Fibroblast of skin of right quadriceps (primary cell): ENCODE measurements at regions not wholly inside any gene's neighbourhood (a gene's known extent, or its start where the extent isn't known, plus 50 kb on each side); places are given as distances from the start of the nearest gene placed in this dataset.
A peak's percentile ranks its signal among the peaks of the same experiment; 100 is the strongest.
"Not testable (repeated sequence)": the region's sequence is repeated elsewhere in the genome, so short reads cannot be mapped to it uniquely, and the experiment has no call there.

Experiments used
- DNase-seq: peaks from one replicate; pipeline ENCODE4 v3.0.0-alpha.2; 2013

DNA sequence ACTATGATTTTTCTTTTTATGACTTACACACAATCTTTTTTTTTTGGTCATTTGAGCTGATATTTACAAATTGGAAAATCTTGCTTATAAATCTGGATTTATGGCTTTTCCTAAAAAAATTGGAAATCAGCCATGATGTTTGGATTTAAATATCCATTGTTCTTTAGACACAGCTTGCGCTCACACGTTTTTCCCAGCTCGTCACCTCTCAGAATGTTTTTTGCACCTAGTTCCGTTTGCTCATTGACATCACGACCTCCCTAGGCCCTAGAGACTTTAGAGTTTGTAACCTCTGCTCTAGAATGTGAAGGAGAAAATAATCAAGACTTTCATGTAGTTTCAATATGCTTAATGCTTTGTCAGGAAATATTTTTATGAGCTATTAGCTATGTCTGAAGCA lies 930.5 kb downstream of the TLE4 start:
- DNase-seq: no peak

DNA sequence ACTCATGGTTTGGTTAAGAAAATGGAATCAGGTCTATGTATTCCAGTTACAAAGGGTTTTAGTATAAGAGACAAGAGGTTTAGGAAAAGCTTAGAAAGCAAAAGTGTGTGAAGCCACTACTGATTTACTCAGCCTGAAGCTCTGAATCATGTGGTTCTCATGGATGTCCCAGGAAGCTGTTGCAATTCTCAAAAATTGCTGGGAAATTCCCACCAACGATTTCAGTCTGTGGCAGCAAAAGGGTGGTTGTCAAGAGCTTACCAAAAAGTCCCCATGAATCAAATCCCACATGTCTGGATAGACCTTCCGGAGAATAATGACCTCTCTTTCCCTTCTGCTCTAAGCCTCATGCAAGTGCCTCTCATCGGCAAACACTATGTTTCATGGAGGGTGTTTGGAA lies 929.9 kb downstream of the TLE4 start:
- DNase-seq: peak; percentile 2

DNA sequence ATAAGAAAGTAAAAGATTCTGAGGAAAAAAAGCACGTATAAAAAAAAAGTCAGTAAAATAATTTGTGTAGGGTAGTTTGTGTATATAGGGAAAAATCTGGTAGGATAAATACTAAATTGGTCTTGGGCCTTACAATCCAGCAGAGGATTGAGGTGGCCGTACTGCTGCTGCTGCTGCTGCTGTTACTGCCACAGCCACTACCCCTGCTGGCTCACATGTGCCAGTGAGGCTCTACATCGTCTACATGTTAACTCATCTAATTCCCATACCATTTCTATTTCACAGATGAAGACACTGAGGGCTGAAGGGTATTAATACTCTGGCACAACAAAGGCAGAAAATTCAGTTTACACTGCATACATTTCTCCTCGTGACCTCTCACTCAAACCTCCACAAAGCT lies 928.5 kb downstream of the TLE4 start:
- no peak for DNase-seq

DNA sequence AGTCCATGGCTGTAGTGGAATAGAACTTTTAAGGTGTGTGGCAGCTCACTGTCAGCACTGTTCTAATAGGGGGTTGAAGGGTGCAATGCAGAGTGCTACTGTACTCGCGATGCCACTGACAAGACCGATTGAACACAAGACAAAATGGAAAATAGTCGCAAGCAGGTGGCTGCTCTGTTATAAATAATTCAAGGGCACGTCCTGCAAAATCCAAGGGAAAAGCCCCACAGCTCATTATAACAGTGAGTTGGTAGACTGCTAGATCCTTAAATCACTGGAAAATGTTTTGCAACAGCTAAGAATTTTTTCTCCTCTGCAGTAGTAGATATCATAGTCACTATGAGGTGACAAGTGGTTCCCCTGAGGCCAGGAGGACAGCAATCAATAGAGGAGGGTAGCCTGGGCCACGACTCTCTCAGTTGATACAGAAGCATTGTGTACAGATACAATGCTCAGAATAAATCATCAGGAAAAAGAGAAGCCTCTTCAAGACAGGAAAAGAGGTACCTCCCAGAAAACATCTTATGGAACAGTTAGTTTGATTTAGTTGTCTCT lies 926.3 kb downstream of the TLE4 start:
- no peak for DNase-seq

DNA sequence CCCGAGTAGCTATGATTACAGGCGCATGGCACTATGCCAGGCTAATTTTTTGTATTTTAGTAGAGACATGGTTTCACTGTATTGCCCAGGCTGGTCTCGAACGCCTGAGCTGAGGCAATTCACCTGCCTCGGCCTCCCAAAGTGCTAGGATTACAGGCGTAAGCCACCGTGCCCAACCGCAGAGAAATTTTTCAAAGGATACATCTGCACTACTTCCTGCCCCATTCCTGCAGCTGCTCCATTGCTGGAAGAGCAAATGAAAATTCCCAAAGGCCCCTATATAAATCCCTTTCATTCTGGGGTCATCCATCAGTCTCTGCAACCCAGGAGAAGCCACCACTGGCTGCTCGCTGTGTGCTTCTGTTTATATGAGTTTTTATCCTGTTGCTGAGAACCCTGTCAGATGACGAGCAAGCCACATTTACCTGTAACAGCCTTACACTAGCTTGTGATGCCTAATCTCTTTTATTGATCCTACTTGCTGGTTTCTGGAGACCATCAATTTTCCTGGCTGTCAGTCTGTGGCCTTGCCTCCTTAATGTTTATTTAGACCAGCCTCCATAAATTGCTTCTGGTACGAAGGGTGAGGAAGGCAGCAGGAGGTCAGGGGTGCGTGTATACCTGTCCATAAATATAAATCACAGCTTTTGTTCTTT lies 925.3 kb downstream of the TLE4 start:
- no peak for DNase-seq

DNA sequence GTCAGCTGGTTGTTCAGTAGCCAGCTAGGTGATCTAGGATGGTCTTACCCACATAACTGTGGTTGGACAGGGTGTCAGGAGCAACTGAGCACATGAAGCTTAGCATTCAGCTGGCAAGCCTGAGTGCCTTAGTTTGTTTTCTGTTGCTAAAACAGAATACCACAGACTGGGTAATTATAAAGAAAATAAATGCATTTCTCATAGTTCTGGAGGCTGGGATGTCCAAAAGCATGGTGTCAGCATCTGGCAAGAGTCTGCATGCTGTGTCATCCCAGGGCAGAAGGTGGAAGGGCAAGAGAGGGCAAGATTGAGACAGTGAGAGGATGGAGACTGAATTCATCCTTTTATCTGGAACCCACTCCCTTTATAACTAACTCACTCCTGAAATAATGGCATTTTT lies 921.5 kb downstream of the TLE4 start:
- no peak for DNase-seq

DNA sequence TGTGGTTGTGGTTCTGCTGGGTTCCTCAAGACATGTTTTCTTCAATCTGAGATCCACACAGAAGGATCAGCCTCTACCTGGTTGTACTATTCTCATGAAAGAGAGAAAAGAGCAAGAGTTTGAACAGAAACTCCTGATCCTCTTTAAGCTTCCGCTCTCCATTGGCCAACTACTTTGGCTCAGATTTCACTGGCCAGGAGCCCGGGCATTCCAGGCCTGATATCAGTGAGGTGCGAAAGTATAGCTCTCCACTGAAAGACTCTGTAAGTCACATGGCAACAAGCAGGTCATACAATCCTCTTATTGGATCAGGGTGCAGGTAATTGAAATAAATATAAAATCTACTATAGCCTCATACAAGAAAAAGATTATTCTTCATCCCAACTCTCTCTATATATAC lies 920.5 kb downstream of the TLE4 start:
- no peak for DNase-seq

DNA sequence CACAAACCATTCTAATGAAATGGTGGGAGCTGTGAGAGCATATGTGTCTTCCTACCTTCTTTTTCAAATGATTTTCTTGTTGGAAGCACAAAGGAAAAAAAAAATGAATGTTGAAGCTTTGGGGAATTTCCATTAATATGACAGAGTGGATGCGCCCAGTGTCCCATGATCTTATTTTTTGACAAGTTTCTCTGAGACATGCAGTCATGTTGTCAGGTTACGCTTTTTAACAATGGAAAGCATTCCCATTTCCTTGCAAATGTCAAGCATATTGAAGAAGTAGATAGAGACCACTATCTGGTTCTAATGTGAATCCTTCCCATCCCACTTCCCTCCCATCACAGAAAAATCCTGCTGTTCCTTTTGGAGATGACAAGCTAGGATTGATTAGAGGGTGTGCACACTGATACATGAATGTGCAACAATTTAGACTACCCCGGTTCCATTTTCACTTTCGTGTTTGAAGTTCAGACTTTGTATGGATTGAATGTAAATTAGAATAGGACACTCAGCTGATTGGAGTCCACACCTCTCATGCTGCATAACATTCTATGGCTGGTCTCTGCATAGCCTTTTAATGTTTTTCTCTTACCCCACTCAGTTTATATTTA lies 919.4 kb downstream of the TLE4 start:
- DNase-seq: no peak

DNA sequence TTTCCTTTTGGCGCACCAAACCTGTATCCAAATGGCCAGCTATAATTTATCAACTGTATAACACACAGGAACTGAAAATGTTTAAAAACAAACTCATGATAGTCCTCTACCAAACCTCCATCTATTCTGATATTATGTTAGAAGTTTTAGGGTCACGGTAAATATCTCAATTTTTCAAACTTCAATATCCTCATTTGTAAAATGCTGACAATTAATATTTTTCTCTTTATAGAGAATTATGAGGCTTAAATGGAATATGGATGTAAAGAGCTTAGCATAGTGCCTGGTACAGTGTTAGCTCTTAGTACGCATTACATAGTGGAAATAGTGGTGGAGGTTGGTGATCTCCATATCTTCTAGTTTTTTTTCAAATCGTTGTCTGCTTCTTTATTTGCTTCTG lies 917.6 kb downstream of the TLE4 start:
- DNase-seq: no peak

DNA sequence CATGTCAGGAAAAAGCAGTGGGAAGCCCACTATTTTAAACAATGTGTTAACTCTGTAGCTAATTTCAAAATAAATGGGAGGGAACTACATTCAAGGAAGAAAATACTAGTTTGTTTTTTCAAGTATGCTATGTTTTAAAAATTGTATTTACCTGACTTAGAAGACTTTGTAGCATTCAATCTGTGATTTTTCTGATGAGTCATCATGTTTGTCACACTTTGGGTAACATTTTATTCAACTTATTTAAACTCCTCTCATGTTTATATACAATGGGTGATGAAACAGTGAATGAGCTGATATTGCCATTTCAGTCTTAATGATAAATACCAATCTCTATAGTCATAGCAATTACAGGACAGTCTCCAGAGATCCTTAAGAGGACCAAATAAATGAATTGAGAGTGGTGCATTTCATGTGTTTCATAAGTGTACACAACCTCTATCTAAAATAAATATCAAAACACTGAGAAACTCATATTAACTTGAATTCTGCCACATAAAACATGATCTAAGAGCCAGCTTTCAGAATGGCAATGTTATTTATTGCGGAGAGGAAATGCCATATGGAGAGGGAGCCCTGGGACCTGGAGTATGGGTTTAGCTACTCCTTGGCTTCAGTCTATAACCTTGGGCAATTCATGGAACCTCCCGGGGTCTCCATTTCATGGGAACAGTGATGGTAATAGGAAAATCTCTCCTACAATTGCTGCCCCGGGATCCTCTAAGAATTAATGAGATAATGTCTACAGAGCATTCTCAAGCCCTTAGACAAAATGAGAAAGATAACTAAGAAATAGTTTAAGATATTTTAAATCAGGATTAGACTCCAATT lies 913.9 kb downstream of the TLE4 start:
- DNase-seq: no peak

DNA sequence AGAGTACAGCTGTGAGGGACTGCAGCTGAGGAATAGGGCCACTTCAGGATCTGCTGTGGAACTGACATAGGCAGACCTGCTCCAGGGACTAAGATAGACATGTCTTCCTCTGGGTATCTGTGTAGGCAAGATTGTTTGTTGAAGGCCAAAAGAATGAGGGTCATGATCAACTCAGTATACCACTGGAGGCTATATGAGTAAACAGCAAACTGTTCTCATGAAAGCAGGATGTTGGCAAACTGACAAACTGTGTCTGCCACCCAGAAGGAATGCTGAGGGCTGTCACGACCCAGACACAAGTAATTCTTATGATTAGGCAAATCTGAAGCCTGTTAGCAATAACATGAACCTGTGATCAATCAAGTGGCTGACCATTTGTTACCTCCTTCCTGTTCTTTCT lies 910.5 kb downstream of the TLE4 start:
- DNase-seq: not testable (repeated sequence)

DNA sequence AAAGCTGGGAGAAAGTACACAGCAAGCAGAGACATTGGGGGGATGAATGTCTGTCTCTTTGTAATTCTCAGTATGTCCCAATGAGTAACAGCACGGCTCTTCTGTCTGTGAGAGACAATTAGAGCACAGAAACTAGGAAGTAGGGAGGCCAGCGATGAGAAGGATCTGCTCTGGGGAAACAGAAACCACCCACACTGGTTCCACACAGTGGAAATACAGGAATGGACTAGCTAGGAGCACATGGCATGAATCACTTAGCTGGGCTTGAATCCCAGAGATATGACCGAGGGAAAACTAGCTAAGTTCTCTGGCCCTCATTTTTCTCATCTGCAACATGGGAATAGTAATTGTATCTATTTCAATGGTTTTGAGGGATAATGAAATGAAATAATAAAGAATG lies 895.9 kb downstream of the TLE4 start:
- no peak for DNase-seq

DNA sequence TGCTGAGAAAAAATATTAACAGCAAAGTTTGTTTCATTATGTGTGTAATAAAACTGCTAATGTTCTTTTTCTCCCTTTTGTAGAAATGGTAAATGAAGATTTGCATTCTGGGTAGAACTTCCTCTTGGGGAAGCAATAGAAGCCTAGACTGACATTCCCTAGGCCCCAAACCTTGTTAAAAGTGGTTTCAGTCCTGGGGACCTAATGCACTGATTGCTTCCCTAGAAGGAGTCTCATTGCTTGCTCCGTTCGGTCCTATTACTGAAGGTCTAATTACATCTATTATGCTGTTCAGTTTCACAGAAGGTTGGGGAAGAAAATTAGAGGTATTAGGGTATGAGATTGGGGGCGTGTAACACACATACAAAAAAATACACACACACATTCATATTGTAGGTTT lies 893.8 kb downstream of the TLE4 start:
- DNase-seq: no peak

DNA sequence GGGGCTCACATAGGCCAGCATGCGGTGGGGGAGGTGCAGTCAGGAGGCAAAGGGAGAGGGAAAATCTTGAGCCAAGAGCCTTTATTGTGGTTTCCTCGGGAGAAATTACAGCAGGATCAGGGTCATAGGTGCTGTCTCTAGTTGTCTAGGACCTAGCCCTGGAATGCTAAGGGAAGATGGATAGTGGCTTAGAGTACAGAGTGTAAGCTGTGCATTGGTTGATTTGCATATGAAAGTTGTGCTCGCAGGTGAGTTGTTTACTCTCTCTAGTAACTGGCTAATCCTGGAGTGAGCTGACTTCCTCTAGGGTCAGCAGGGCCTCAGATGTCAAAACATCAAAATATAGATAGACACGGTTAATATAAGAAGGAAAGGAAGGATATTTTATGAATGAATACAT lies 877.7 kb downstream of the TLE4 start:
- DNase-seq: no peak

DNA sequence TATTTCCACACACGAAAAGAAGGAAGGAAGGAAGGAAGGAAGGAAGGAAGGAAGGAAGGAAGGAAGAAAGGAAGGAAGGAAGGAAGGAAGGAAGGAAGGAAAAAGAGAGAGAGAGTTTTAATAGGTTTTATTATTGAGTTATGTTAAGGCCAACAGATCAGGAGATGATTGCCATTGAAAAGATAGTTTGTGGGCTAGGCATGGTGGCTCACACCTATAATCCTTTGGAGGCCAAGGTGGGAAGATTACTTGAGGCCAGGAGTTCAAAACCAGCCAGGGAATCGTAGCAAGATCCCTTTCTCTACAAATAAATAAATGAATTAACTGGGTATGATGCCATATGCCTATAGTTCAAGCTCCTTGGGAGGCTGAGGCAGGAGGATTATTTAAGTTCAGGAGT lies 877.2 kb downstream of the TLE4 start:
- no peak for DNase-seq

DNA sequence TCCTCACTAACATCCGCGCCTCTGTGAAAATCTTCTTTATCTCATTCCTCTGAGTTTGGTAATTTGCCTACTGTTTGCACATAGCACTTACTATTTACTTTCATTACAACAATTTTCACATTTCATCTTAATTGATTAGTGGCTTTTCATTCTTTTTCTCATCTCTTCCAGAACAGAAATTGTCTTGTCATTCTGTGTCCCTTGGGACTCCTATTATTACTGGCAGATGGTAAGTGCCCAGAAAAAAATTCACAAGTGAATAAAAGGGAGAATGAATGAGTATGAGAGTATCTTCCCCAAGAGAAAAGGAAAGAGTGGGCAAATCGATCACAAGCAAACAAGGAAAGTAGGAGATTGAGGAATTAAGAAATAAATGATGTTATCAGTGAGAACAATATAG lies 876.1 kb downstream of the TLE4 start:
- no peak for DNase-seq

DNA sequence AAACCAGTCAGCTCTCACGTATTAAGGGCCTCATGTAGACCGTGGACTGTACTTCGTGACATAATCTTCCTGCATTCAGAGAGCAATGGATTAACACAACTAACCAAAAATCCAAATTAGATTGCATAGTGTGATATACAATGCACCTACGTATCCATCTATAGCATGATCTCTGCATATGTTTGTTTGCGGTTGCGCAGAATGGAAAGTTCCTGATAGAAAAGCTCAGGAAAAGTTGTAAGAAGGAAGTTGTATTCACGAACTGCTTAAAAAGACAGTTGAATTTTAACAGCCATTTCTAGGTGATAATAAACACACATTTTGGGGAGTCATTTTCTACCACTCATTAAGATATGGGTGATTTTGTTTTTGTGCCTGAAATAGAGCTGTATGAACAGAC lies 869.0 kb downstream of the TLE4 start:
- DNase-seq: no peak

DNA sequence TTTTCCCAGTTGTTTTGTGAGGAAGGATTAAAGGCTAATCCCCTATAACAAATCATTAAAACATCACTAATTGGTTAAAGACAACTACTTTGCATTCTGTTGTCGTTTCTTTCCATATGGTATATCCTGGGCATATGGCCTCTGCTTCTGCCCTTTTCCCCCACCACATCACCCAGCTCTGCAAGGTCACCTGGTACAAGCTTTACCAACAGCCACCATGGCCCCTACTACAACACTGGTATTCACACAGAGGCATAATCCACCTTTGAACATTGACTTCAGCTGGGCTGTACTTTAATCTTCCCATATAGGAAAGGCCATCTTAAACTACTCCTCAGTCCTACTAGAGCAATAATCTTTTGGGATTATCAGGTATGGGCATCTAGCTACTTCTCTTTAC lies 866.1 kb downstream of the TLE4 start:
- no peak for DNase-seq

DNA sequence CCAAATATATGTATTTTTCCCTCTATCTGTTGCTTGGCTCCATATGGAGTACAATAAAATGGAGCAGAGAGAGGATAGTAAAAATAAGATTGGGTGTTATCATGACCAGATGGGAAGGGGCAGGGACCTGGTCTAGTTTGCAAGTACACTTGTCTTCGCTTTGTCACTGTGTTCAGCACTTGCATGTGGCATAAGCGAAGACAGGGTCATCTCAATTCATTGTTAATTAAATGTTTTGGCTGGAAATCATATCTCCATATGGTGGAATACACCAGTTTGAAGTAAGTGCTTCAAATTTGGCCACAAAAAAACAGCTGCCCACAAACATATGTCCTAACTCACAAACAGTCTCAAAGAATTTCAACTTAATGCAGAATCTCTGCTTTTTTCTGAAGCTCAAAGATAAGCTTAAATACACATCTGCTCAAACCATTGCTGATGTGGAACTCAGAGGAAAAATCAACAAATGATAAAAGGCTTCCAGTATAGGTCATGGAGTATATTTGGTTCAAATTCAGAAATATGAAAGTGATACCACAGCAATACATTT lies 865.4 kb downstream of the TLE4 start:
- no peak for DNase-seq

DNA sequence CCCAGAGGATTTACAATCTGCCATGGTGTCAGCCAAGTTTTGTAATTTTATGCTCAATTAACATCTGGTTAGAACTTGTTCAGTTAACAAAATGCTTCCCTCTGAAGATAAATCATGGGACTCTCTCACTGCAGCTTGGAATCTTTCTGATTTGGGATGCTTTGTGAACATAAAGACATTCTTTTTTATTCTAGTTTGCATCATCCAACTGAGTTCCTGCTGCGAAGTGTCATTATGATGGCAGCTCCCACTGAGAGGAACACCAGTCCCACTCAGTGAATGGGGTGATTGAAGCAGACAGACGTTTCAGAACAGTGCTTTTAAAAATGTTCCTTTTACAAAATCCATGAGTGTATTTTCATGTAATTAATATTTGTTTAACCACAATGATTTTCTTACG lies 863.8 kb downstream of the TLE4 start:
- no peak for DNase-seq

DNA sequence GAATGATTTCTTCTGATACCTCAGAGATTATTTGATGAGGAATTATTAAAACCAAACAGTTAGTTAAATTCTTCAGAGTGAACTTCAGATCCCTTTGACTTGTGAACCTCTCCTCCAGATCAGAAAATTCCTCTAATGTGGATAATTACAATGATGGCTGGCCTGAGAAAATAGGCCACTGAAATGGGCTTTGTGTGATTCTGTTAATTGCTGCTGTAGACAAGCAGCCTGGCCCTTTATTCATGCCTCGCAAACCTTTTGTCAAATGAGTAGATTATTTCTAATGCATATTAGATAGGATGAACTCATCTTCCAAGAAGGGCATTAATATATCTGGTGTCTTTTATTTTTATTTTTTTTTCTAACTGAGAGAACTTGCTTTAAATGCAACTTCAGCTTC lies 855.2 kb downstream of the TLE4 start:
- DNase-seq: no peak

DNA sequence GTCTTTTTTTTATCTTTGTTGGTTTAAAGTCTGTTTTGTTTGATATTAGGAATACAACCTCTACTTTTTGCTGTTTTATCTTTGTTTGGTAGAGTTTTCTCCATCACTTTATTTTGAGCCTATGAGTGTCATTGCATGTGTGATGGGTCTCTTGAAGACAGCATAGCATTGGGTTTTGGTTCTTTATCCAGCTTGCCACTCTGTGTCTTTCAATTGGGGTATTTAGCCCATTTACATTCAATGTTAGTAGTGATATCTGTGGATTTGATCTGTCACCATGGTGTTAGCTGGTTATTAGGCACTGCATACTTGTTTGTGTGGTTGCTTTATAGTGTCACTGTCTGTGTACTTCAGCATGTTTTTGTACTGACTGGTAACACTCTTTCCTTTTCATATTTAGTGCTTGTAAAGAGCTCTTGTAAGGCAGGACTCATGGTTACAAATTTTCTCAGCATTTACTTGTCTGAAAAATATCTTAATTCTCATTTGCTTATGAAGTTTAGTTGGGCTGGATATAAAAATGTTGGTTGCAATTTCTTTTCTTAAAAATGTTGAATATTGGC lies 845.5 kb downstream of the TLE4 start:
- DNase-seq: no peak

DNA sequence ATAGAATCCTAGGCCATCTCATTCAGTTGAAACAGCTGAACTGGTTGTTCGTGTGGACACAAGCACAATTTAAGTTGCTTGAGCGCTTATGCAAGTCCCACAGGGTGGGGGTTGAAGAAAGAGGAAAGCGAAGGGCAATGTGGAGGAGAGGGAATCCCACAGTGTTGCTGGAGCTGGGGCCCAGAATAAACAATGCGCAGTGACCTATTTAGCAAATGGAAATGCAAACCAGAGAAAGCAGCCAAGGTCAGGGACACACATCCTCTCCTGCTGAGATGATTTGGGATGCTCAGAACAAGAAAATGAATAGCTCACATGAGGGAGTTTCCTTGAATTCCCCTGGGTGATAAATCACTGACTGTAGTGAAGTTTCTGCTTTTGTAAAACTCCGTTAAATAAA lies 838.3 kb downstream of the TLE4 start:
- DNase-seq: peak; percentile 8
